NCI-H510A treated with DMSO at 0.1 percent for 48 hours (cell line): ENCODE measurements at regions not wholly inside any gene's neighbourhood (a gene's known extent, or its start where the extent isn't known, plus 50 kb on each side); places are given as distances from the start of the nearest gene placed in this dataset.
"Not testable (repeated sequence)": the region's sequence is repeated elsewhere in the genome, so short reads cannot be mapped to it uniquely, and the experiment has no call there.

Experiments
- DNase-seq: peaks from one replicate; lab custom pipeline; 2025; lab: John Stamatoyannopoulos, UW

- no peak for DNase-seq
These were observed 285.7 kb upstream of the GALNT17 start for GRCh38 chr7:70846208-70846607.

- no peak for DNase-seq
These were observed 282.2 kb upstream of the GALNT17 start for GRCh38 chr7:70849580-70850235.

- no peak for DNase-seq
These were observed 276.6 kb upstream of the GALNT17 start for GRCh38 chr7:70855373-70855772.

DNA sequence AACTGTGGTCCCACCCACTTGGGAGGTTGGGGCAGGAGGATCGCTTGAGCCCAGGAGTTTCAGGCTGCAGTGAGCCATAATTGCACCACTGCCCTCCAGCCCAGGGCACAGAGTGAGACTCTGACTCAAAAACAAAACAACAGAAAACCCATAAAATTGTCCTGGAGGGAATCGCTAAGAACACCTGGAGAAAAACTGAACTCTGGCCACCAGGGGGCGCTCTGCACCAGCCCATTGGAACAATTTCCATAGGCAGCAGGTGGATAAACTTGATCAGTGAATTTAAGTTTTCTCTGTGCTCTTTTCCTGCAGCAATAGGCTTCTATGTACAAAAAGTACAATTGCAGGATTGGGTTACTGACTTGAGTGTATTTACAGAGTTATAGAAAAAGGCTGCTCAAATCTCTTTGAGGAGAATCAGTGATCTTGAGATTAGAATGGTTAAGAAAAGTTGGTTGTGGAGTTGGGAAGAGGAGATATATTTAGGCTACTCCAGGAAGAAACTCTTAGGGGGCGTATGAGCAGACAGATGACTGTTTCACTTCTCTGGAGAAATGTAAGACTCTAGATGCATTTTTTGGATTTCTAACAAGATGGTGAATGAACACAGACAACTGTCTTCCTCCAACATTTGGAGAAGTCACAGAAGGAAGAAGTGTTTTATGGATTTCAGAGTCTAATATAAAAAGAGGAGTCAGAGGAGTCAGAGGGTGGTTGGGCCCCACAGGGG, 274.9 kb upstream of the GALNT17 start:
- DNase-seq: peak; percentile 16

GRCh38 chr7:70857793-70858545, 274.0 kb upstream of the GALNT17 start:
- no peak for DNase-seq

- no peak for DNase-seq
These were observed 264.4 kb upstream of the GALNT17 start for GRCh38 chr7:70867513-70867912.

GRCh38 chr7:70870349-70870748, 261.6 kb upstream of the GALNT17 start:
- no peak for DNase-seq

GRCh38 chr7:70872188-70872587, 259.8 kb upstream of the GALNT17 start:
- no peak for DNase-seq

DNA sequence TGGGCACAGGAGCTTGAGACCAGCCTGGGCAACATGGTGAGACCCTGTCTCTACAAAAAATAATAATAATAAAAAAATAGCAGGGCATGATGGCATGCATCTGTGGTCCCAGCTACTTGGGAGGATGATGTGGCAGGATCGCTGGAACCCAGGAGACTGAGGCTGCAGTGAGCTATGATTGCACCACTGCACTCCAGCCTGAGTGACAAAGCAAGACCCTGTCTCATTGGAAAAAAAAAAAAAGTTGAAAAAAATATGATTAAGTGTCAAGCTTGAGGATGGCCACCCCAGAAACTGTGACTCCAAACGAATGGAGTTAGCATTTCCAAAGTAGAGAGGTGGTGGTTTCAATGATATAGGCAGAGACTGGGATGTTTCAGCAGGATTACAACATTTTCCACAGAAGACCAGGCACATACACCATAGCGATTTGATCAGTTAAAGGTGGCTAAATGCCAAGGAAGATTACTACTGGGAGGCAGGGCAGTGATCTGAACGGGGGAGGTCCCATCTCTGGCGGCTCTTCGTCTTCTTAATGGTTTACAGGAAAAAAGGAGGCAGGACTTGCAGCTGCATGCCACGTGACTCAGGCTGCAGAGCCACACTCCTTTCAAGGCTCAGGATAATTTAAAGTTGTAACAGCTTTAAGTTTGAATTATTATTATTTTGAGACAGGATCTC, 250.6 kb upstream of the GALNT17 start:
- no peak for DNase-seq

DNA sequence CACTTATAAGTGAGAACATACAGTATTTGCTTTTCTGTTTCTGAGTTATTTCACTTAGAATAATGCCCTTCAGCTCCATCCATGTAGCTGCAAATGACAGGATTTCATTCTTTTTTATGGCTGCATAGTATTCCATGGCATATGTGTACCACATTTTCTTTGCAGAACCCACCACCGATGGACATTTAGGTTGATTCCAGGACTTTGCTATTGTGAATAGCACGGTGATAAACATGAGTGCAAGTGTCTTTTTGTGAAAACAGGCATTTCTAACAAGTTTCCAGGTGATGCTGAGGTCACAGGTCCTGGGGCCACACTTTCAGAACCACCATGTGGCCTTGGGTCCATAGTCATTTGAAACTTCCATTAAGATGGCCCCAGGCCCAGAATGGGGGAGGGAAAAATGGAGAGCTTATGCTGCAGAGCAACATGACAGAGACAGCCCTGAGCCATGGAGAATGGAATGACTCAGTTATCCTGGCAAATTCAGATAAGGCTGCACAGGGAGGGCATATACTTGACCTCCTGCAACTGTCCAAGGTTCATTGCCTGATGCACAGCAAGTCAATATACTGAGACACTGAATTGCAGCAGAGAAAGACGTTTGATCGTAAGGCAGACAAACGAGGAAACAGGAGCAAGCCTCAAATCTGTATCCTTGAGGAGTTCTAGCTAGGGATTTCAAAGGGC, 248.0 kb upstream of the GALNT17 start:
- DNase-seq: no peak

GRCh38 chr7:70884440-70884764, 247.5 kb upstream of the GALNT17 start:
- DNase-seq: no peak

DNA sequence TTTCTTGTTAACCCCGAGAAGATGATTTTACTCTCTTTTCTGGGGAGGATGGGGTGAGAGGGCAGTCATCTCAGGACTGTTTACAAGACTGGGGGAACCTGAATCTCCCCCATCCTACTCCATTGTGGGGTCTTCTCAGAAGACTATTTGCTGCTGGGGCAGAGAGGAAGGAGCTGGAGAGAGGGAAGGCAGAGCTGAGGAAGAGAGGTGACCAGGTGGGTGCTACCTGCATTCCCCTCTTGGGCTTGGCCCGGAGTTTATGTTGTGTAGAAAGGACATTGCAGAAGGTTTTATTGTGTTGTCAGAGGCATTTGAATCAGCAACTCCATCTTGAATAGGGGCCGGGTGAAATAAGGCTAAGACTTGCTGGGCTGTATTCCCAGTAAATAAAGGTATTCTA, 247.1 kb upstream of the GALNT17 start:
- DNase-seq: no peak

DNA sequence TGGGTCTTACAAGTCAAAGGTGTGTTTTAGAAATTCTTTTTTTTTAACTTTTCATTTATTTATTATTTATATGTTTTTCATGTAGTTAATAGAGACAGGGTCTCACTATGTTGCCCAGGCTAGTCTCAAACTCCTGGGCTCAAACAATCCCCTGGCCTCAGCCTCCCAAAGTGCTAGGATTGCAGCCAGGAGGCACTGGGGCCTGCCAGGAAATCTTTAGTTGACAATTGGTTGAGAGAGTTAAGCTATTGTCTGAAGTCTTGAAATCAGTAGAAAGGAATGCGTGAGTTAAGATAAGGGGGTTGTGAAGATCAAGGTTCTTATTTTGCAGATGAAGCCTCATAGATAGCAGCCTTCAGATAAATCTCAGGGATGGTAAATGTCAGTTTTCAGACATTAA, 245.4 kb upstream of the GALNT17 start:
- no peak for DNase-seq

- DNase-seq: no peak
These were observed 244.8 kb upstream of the GALNT17 start for GRCh38 chr7:70887186-70887585.

DNA sequence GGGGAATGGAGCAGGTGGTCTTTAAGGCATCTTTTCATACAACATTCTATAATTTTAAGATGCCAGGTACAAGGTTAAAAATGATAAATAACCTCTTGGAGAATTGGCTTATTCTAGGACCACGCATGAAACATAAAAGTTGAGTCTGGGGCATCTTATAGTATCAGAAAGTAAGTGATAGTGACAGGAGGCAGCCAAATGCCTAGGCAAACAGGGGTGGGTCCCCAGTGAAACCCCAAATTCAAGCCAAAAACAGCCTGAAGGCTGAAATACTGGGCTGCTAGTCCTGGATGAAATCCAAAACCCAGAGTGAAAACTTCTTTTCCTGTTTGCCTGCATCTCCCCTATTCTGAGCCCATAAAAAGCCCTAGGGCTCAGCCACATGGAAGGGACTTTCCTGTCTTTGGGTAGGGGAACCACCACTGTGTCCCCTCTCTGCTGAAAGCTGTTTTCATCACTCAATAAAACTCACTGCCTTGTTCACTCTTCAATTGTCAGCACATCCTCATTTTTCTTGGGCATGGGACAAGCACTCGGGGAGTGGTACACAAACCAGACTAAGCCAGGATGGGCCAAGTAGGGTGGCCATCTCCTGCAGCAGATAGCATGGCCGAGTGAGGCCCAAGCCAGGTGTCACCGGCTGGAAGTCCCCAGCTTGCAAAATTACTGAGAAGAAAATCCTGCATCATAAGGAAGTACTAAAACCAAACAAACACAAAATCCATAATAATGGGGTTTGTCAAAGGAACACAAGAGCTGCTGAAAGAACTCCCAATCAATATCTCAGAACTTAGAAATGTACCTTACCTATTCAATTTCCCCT, 241.6 kb upstream of the GALNT17 start:
- no peak for DNase-seq

- no peak for DNase-seq
These were observed 238.5 kb upstream of the GALNT17 start for GRCh38 chr7:70893422-70893821.

DNA sequence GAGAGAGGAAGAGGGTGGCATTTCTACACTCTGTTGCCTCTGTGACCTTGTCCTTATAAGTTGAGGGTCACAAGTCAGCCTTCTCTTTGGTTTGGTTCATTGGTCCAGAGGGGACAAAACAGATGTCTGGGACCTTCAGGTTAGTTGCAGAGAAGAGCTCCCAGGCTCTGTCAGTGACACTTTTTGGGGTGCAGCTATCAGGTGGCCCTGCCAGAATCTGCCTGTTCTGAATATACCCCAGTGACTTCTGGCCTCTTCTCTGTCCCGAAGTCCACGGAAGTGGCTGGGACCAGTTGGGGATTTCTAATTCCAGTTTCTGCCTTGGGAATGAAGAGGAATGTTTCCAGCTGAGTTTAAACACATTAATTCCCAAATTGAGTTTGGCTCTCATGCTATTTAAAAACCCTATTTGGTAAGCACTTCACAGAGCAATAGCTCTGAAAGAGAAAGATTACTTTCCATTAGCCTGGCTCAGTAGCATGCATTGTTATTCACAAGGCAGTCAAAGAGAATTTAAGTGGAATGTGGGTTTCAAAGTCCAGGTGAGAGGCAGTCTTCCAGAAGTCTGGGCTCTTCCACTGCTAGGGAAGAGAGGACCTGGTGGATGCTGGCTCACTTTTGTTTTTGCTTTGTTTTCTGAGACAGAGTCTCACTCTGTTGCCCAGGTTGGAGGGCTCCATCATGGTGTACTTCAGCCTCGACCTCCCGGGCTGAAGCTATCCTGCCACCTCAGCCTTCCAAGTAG, 237.8 kb upstream of the GALNT17 start:
- no peak for DNase-seq

- DNase-seq: no peak
These were observed 237.1 kb upstream of the GALNT17 start for GRCh38 chr7:70894799-70895198.

DNA sequence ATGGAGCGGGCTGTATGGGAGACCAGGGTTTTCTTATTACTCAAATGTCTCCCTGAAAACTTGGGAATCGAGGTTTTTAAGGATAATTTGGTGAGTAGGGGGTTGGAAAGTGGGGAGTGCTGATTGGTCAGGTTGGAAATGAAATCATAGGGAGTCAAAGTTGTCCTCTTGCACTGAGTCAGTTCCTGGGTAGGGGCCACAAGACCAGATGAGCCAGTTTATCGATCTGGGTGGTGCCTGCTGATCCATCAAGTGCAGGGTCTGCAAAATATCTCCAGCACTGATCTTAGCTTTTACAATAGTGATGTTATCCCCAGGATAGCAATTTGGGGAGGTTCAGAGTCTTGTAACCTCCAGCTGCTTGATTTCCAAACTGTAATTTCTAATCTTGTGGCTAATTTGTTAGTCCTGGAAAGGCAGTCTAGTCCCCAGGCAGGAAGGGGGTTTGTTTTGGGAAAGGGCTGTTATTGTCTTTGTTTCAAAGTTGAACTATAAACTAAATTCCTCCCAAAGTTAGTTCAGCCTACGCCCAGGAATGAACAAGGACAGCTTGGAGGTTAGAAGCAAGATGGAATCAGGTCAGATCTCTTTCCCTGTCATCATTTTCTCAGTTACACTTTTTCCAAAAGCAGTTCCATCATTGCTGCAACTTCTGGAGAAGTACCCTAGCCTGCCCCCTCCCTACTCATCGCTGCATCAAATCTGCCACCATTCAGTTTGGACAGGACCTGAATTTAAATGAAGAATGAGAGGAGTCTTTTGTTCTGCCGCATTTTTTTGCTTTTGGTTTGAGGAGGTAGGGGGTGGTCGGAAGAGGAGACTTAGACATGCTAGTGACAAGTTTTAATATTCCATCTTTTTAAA, 236.4 kb upstream of the GALNT17 start:
- not testable (repeated sequence) for DNase-seq
